ENCODE measurements at regions not wholly inside any gene's neighbourhood (a gene's known extent, or its start where the extent isn't known, plus 50 kb on each side); places are given as distances from the start of the nearest gene placed in this dataset.

- DNase-seq (ENCODE audit: low spot score), result no peak
These were observed 318.3 kb downstream of the RRAGC start for GRCh38 chr1:38541223-38541622.

GRCh38 chr1:38539931-38540330 lies 319.6 kb downstream of the RRAGC start:
- no peak for DNase-seq (ENCODE audit: low spot score)

GRCh38 chr1:38538834-38539233 lies 320.7 kb downstream of the RRAGC start:
- no peak for DNase-seq (ENCODE audit: low spot score)

GRCh38 chr1:38536089-38536488 lies 323.5 kb downstream of the RRAGC start:
- DNase-seq (ENCODE audit: low spot score), result no peak

GRCh38 chr1:38534473-38534823 lies 325.1 kb downstream of the RRAGC start:
- no peak for DNase-seq (ENCODE audit: low spot score)

- no peak for DNase-seq (ENCODE audit: low spot score)
These were observed 325.6 kb downstream of the RRAGC start for GRCh38 chr1:38533772-38534472.

GRCh38 chr1:38530957-38531356 lies 328.6 kb downstream of the RRAGC start:
- DNase-seq (ENCODE audit: low spot score), result no peak

- DNase-seq (ENCODE audit: low spot score), result no peak
These were observed 329.6 kb downstream of the RRAGC start for GRCh38 chr1:38529946-38530345.

GRCh38 chr1:38529391-38529790 lies 330.2 kb downstream of the RRAGC start:
- DNase-seq (ENCODE audit: low spot score), result no peak

- DNase-seq (ENCODE audit: low spot score), result no peak
These were observed 330.9 kb downstream of the RRAGC start for GRCh38 chr1:38528623-38529022.

GRCh38 chr1:38527373-38527966 lies 332.1 kb downstream of the RRAGC start:
- DNase-seq (ENCODE audit: low spot score), result no peak

GRCh38 chr1:38526046-38526445 lies 333.5 kb downstream of the RRAGC start:
- DNase-seq (ENCODE audit: low spot score), result no peak

GRCh38 chr1:38525343-38526043 lies 334.1 kb downstream of the RRAGC start:
- no peak for DNase-seq (ENCODE audit: low spot score)

GRCh38 chr1:38524025-38524641 lies 335.4 kb downstream of the RRAGC start:
- DNase-seq (ENCODE audit: low spot score), result no peak

GRCh38 chr1:38523568-38523939 lies 336.0 kb downstream of the RRAGC start:
- DNase-seq (ENCODE audit: low spot score), result no peak

GRCh38 chr1:38522915-38523567 lies 336.5 kb downstream of the RRAGC start:
- DNase-seq (ENCODE audit: low spot score), result no peak

GRCh38 chr1:38516560-38516959 lies 343.0 kb downstream of the RRAGC start:
- DNase-seq (ENCODE audit: low spot score), result no peak

- DNase-seq (ENCODE audit: low spot score), result no peak
These were observed 346.8 kb downstream of the RRAGC start for GRCh38 chr1:38512789-38513188.

GRCh38 chr1:38512024-38512767 lies 347.4 kb downstream of the RRAGC start:
- DNase-seq (ENCODE audit: low spot score), result no peak

GRCh38 chr1:38508232-38508631 lies 351.3 kb downstream of the RRAGC start:
- no peak for DNase-seq (ENCODE audit: low spot score)

GRCh38 chr1:38507563-38507962 lies 352.0 kb downstream of the RRAGC start:
- DNase-seq (ENCODE audit: low spot score), result no peak

GRCh38 chr1:38505944-38506343 lies 353.6 kb downstream of the RRAGC start:
- DNase-seq (ENCODE audit: low spot score), result no peak
